ENCODE measurements at regions not wholly inside any gene's neighbourhood (a gene's known extent, or its start where the extent isn't known, plus 50 kb on each side); places are given as distances from the start of the nearest gene placed in this dataset.
"Not testable (repeated sequence)": the region's sequence is repeated elsewhere in the genome, so short reads cannot be mapped to it uniquely, and the experiment has no call there.

- not testable (repeated sequence) for H3K4me3 Mint-ChIP-seq; H3K4me1 Mint-ChIP-seq; H3K36me3 Mint-ChIP-seq; H3K27ac Mint-ChIP-seq; DNase-seq; H3K9me3 Mint-ChIP-seq; H3K27me3 Mint-ChIP-seq; ATAC-seq (replicated peaks)
Measured at GRCh38 chr5:38678697-38679096, 122.3 kb upstream of the LIFR start.

GRCh38 chr5:38680094-38680825 is 123.8 kb upstream of the LIFR start:
- H3K27ac Mint-ChIP-seq: no peak overlapping the region
- ATAC-seq (replicated peaks): no peak
- no peaks in the 10 kb centered on the region for H3K4me1 Mint-ChIP-seq
- H3K36me3 Mint-ChIP-seq: no peaks in the 10 kb centered on the region
- H3K9me3 Mint-ChIP-seq: peaks cover 4% of the 10 kb centered on the region in 2 donors
- H3K4me3 Mint-ChIP-seq: no peak overlapping the region
- DNase-seq: no peak
- H3K27me3 Mint-ChIP-seq: peaks cover 0 to 6% of the 10 kb centered on the region in 2 donors

DNA sequence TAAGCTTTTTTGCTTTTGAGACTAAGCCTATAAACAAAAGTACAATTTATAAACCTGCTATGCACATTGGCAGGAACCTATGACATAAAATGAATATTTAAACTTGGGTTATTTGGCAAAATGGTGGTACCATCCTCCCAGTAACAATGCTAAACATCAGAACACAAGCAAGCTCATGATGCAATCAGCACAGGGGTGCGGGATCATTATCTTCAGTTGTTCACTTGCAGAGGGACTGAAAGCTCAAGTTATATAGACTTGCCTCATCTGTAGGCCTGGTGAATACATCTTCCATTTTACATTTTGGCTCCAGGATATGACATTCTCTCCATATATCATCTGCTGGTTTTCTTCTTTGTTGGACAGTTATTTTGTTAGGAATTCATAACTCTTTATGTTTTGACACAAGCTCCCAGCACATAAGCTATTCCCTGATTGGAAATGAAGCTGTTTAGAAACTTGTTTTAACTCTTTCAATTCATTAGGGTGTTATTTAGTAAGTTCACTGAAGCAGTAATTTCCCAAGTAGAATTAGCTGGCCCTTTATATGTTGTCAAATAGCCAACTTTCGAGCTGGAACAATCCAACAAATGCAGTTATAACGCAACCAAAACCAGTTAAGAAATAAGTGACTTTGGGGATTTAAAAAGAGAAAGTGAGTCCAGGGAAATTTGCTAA is 124.7 kb upstream of the LIFR start:
- no peak for ATAC-seq (replicated peaks)
- Mint-ChIP-seq H3K27ac (no peak overlapping the region), H3K4me3 (no peak overlapping the region), H3K36me3 (no peaks in the 10 kb centered on the region), H3K27me3 (peaks cover 0 to 6% of the 10 kb centered on the region in 2 donors), H3K4me1 (no peaks in the 10 kb centered on the region), H3K9me3 (peaks cover 0 to 2% of the 10 kb centered on the region in 2 donors)
- DNase-seq: no peak

DNA sequence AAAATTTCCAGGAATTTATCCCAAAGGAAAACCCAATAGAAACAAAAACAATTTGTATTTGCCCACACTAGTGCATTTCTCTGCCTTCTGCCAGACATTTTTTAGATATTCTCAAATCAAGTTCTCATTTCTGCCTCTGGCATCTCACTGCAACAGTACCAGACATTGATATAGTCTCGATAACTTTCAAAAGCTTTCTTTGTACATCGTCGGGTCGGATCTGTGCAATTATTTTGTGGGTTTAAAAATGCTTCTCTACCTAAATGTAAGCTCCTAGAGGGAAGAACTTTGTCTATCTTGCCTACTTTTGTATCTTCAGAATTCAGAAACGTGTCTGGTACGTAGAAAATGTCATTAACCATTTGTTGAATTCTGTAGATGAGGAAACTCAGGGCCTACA is 125.5 kb upstream of the LIFR start:
- ATAC-seq (replicated peaks) (no peak), DNase-seq (no peak)
- Mint-ChIP-seq H3K27me3 (peaks cover 0 to 6% of the 10 kb centered on the region in 2 donors), H3K27ac (no peak overlapping the region), H3K36me3 (no peaks in the 10 kb centered on the region), H3K4me3 (no peak overlapping the region), H3K4me1 (no peaks in the 10 kb centered on the region), H3K9me3 (peaks cover 0 to 1% of the 10 kb centered on the region in 2 donors)

DNA sequence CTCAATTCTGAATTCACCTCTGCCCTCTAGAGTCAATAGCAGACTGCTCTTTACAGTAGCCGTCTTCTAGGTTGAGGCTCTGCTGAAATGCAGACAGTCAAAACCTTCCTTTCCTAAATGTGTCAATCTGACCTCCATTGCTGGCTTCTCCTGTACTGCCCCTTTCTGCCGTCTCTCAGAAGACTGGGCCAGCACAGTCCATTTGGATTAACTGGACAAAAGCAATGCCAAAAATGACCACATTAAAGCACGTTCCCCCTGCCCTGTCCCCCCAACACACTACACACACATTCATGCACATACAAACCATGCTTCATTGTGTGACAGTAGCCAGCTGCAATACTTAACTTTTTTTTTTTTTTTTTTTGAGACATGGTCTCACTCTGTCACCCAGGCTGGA is 130.2 kb upstream of the LIFR start:
- Mint-ChIP-seq H3K4me1 (no peaks in the 10 kb centered on the region), H3K4me3 (no peak overlapping the region), H3K9me3 (peaks cover 6 to 13% of the 10 kb centered on the region in 2 donors), H3K27ac (no peak overlapping the region), H3K27me3 (peaks cover 0 to 21% of the 10 kb centered on the region in 2 donors), H3K36me3 (no peaks in the 10 kb centered on the region)
- ATAC-seq (replicated peaks) (no peak), DNase-seq (no peak)

- H3K4me3 Mint-ChIP-seq: no peak overlapping the region
- peaks cover 7 to 14% of the 10 kb centered on the region in 2 donors for H3K27me3 Mint-ChIP-seq
- no peak for ATAC-seq (replicated peaks)
- H3K27ac Mint-ChIP-seq: no peak overlapping the region
- no peaks in the 10 kb centered on the region for H3K4me1 Mint-ChIP-seq
- DNase-seq: no peak
- H3K9me3 Mint-ChIP-seq: peaks cover 11 to 13% of the 10 kb centered on the region in 2 donors
- H3K36me3 Mint-ChIP-seq: no peaks in the 10 kb centered on the region
Measured at GRCh38 chr5:38692346-38692745, 135.9 kb upstream of the LIFR start.

GRCh38 chr5:38692781-38693527 is 136.5 kb upstream of the LIFR start:
- no peak overlapping the region for H3K4me3 Mint-ChIP-seq
- no peak overlapping the region for H3K27ac Mint-ChIP-seq
- no peaks in the 10 kb centered on the region for H3K4me1 Mint-ChIP-seq
- ATAC-seq (replicated peaks) (no peak), DNase-seq (no peak)
- peaks cover 11 to 13% of the 10 kb centered on the region in 2 donors for H3K9me3 Mint-ChIP-seq
- no peaks in the 10 kb centered on the region for H3K36me3 Mint-ChIP-seq
- peaks cover 7 to 14% of the 10 kb centered on the region in 2 donors for H3K27me3 Mint-ChIP-seq

GRCh38 chr5:38695021-38695958 is 138.8 kb upstream of the LIFR start:
- ATAC-seq (replicated peaks) (no peak), DNase-seq (no peak)
- H3K4me1 Mint-ChIP-seq: no peaks in the 10 kb centered on the region
- H3K9me3 Mint-ChIP-seq: peaks cover 0 to 4% of the 10 kb centered on the region in 2 donors
- no peak overlapping the region for H3K4me3 Mint-ChIP-seq
- peaks cover 0 to 7% of the 10 kb centered on the region in 2 donors for H3K27me3 Mint-ChIP-seq
- no peak overlapping the region for H3K27ac Mint-ChIP-seq
- H3K36me3 Mint-ChIP-seq: no peaks in the 10 kb centered on the region

DNA sequence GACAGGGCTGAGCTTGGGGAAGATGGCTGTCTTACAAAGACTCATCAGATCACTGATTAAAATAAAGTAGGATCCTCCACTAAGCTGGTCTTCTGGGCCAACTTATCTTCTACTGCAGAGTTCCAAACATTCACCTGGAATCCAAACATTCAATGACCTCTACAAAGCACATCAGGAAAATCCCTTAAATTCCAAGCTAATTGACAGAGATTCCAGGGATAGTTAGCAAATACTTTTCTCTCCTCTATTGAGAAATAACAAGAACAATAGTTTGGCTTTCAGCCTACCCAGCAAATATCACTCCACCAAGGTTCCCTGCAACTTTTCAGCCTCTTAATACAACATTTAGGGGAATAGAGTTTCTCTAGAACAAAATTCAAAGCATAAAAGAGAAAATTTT is 140.6 kb upstream of the LIFR start:
- DNase-seq: no peak

GRCh38 chr5:38705529-38705928 is 140.3 kb upstream of the OSMR start:
- not testable (repeated sequence) for H3K4me3 Mint-ChIP-seq; ATAC-seq (replicated peaks); H3K36me3 Mint-ChIP-seq; H3K27me3 Mint-ChIP-seq; H3K4me1 Mint-ChIP-seq; H3K27ac Mint-ChIP-seq; DNase-seq; H3K9me3 Mint-ChIP-seq

More for the DNA sequence above, 140.6 kb upstream of the LIFR start:
- ATAC-seq (replicated peaks): no peak
- H3K4me3 Mint-ChIP-seq: no peak overlapping the region
- H3K27me3 Mint-ChIP-seq: peaks cover 0 to 7% of the 10 kb centered on the region in 2 donors
- no peaks in the 10 kb centered on the region for H3K36me3 Mint-ChIP-seq
- peaks cover 0 to 4% of the 10 kb centered on the region in 2 donors for H3K9me3 Mint-ChIP-seq
- H3K27ac Mint-ChIP-seq: no peak overlapping the region
- no peaks in the 10 kb centered on the region for H3K4me1 Mint-ChIP-seq

DNA sequence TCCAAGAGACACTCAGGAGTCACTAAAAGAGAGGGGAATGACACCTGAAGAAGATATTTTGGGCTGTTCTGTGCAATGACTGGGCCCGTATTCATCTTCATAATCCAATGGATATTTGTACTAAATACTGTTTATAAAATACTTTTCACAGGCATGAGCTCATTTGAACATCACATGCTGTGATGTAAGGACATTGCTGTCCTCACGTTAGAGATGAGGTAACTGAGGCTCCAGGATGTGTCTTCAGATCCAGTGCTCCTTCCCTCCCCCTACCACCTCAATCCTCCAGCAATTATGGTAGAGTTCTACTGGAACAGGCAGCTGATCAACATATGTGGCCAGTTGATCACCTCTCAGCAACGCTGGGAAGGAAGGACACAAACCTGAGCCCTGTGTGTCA is 139.4 kb upstream of the OSMR start:
- no peaks in the 10 kb centered on the region for H3K9me3 Mint-ChIP-seq
- H3K36me3 Mint-ChIP-seq: no peaks in the 10 kb centered on the region

GRCh38 chr5:38707352-38708210 is 138.2 kb upstream of the OSMR start:
- Mint-ChIP-seq H3K4me3 (no peak overlapping the region), H3K27me3 (no peaks in the 10 kb centered on the region), H3K27ac (no peak overlapping the region), H3K9me3 (no peaks in the 10 kb centered on the region), H3K4me1 (no peaks in the 10 kb centered on the region), H3K36me3 (no peaks in the 10 kb centered on the region)
- ATAC-seq (replicated peaks) (no peak), DNase-seq (no peak)

More for the DNA sequence above, 139.4 kb upstream of the OSMR start:
- ATAC-seq (replicated peaks) (no peak), DNase-seq (no peak)
- Mint-ChIP-seq H3K27ac (no peak overlapping the region), H3K4me1 (no peaks in the 10 kb centered on the region), H3K27me3 (no peaks in the 10 kb centered on the region), H3K4me3 (no peak overlapping the region)

DNA sequence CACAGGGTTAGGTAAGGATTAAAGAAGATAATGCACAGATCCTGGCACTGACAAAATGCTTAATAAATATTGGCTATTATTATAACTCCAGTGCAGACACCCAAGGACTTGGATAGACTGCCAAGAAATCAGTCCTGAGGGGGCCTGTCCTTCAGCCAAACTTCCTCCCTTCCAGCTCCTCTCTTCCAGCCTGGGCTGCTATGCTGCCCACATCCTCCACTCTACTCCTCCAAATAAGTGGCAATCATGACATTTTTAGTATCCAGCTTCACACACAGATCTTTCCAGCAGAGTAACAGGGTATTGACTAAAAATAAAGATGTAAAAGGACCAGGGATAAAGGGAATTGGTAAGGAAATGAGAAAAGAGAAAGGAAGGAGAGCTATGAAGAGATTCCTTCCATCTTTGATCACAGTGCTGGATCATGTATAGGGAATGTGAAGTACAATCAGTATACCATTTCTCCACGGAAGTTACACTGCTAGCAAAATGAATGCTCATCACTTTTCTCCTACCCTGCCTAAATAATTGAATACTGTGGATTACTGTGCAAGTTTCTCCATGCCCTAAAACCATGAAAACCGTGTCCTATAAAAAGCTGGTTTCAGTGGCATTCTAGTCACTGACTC is 136.0 kb upstream of the OSMR start:
- H3K4me1 Mint-ChIP-seq: no peaks in the 10 kb centered on the region
- DNase-seq (no peak), ATAC-seq (replicated peaks) (no peak)
- H3K27ac Mint-ChIP-seq: no peak overlapping the region
- H3K9me3 Mint-ChIP-seq: no peaks in the 10 kb centered on the region
- no peaks in the 10 kb centered on the region for H3K36me3 Mint-ChIP-seq
- H3K27me3 Mint-ChIP-seq: peaks cover 0 to 4% of the 10 kb centered on the region in 2 donors
- H3K4me3 Mint-ChIP-seq: no peak overlapping the region
